ENCODE measurements at regions not wholly inside any gene's neighbourhood (a gene's known extent, or its start where the extent isn't known, plus 50 kb on each side); places are given as distances from the start of the nearest gene placed in this dataset.

DNA sequence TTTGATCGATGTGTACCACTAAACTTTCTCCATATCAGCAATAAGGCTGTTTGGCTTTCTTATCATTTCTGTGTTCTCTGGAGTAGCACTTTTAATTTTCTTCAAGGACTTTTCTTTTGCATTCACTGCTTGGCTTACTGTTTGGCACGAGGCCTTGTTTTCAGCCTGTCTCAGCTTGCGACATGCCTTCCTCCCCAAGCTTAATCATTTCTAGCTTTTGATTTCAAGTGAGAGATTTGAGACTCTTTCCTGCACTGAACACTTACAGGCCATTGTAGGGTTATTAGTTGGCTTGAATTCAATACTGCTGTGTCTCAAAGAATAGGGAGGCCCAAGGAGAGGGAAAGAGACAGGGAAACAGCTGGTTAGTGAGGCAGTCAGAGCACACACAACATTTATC, 120.6 kb upstream of the KCND3 start:
- H3K4me1 ChIP-seq (ENCODE audit: control insufficient read depth in 2 of 2, insufficient read depth in 2 of 2, low read length in 2 of 2): no peaks in the 10 kb centered on the region
- H3K27ac ChIP-seq (ENCODE audit: low read length in 2 of 2): no peak overlapping the region
- no peak for TF ChIP-seq CTCF (IDR thresholded peaks at IDR 0.05)
- H3K27ac Mint-ChIP-seq: no peak overlapping the region
- no peak overlapping the region for H3K4me3 ChIP-seq (ENCODE audit: control extremely low read depth in 1 of 5, extremely low read depth in 1 of 5, insufficient read depth in 1 of 5, low read depth in 2 of 5, low read length in 4 of 5)
- 71% methylated on average over 1 of the region's 3 CpGs for WGBS (ENCODE audit: insufficient coverage)
- intact Hi-C loops (cut with micrococcal nuclease): no loop called here
- no peak overlapping the region for H3K4me3 Mint-ChIP-seq
- peaks cover 45% of the 10 kb centered on the region for H3K27me3 Mint-ChIP-seq
- no peaks in the 10 kb centered on the region for H4K20me1 ChIP-seq (ENCODE audit: control insufficient read depth, insufficient read depth, low read length, poor library complexity, severe bottlenecking)
- H3K4me2 ChIP-seq (replicated peaks; ENCODE audit: low read depth, low read length, poor library complexity, severe bottlenecking): no peak overlapping the region
- H2AFZ ChIP-seq (ENCODE audit: insufficient read depth, low read depth, low read length, poor library complexity, severe bottlenecking): no peak overlapping the region
- DNase-seq (no peak), ATAC-seq (ENCODE audit: low read depth) (no peak)
- no peaks in the 10 kb centered on the region for H3K4me1 Mint-ChIP-seq
- H3K79me2 ChIP-seq (ENCODE audit: control insufficient read depth, insufficient read depth, low read length): no peaks in the 10 kb centered on the region
- peaks cover 3% of the 10 kb centered on the region for H3K9me3 Mint-ChIP-seq (ENCODE audit: insufficient read depth)
- H3K36me3 ChIP-seq (replicated peaks in 1 of 2; ENCODE audit: control extremely low read depth in 1 of 2, control insufficient read depth in 1 of 2, extremely low read depth in 1 of 2, insufficient read depth in 2 of 2, low read length in 1 of 2): no peaks in the 10 kb centered on the region
- no peak overlapping the region for H3K9ac ChIP-seq (ENCODE audit: low read length)
- ChIA-PET POLR2A (no interaction called here), CTCF (no interaction called here)
- peaks cover 0 to 3% (median 0%) of the 10 kb centered on the region in 4 experiments for H3K27me3 ChIP-seq (replicated peaks in 1 of 4; ENCODE audit: control extremely low read depth in 1 of 4, control insufficient read depth in 3 of 4, insufficient read depth in 4 of 4, low read length in 3 of 4)
- H3K9me3 ChIP-seq (ENCODE audit: control extremely low read depth in 1 of 3, control insufficient read depth in 2 of 3, insufficient read depth in 1 of 3, low read length in 2 of 3): no peaks in the 10 kb centered on the region

GRCh38 chr1:112111734-112112133, 122.3 kb upstream of the KCND3 start:
- H3K27me3 Mint-ChIP-seq: peaks cover 57% of the 10 kb centered on the region
- peaks cover 0 to 3% (median 0%) of the 10 kb centered on the region in 4 experiments for H3K27me3 ChIP-seq (replicated peaks in 1 of 4; ENCODE audit: control extremely low read depth in 1 of 4, control insufficient read depth in 3 of 4, insufficient read depth in 4 of 4, low read length in 3 of 4)
- no peak overlapping the region for H3K4me3 Mint-ChIP-seq
- ChIA-PET CTCF (no interaction called here), POLR2A (no interaction called here)
- H3K79me2 ChIP-seq (ENCODE audit: control insufficient read depth, insufficient read depth, low read length): no peaks in the 10 kb centered on the region
- no peak overlapping the region for H3K27ac ChIP-seq (ENCODE audit: low read length in 2 of 2)
- H3K4me1 Mint-ChIP-seq: no peaks in the 10 kb centered on the region
- ATAC-seq (ENCODE audit: low read depth): no peak
- no peaks in the 10 kb centered on the region for H4K20me1 ChIP-seq (ENCODE audit: control insufficient read depth, insufficient read depth, low read length, poor library complexity, severe bottlenecking)
- intact Hi-C loops (cut with micrococcal nuclease): no loop called here
- H3K27ac Mint-ChIP-seq: no peak overlapping the region
- H3K4me3 ChIP-seq (ENCODE audit: control extremely low read depth in 1 of 5, extremely low read depth in 1 of 5, insufficient read depth in 1 of 5, low read depth in 2 of 5, low read length in 4 of 5): no peak overlapping the region
- H3K4me2 ChIP-seq (replicated peaks; ENCODE audit: low read depth, low read length, poor library complexity, severe bottlenecking): no peak overlapping the region
- DNase-seq: no peak
- no CpG with 5 or more reads among the region's 1 CpG for whole genome bisulfite sequencing (ENCODE audit: insufficient coverage)
- H3K9me3 ChIP-seq (ENCODE audit: control extremely low read depth in 1 of 3, control insufficient read depth in 2 of 3, insufficient read depth in 1 of 3, low read length in 2 of 3): no peaks in the 10 kb centered on the region
- peaks cover 3% of the 10 kb centered on the region for H3K9me3 Mint-ChIP-seq (ENCODE audit: insufficient read depth)
- no peaks in the 10 kb centered on the region for H3K36me3 ChIP-seq (replicated peaks in 1 of 2; ENCODE audit: control extremely low read depth in 1 of 2, control insufficient read depth in 1 of 2, extremely low read depth in 1 of 2, insufficient read depth in 2 of 2, low read length in 1 of 2)
- H2AFZ ChIP-seq (ENCODE audit: insufficient read depth, low read depth, low read length, poor library complexity, severe bottlenecking): no peak overlapping the region
- TF ChIP-seq EZH2 (IDR thresholded peaks at IDR 0.05; ENCODE audit: borderline replicate concordance, insufficient read depth, low read depth, low read length, poor library complexity, severe bottlenecking) (no peak), CTCF (IDR thresholded peaks at IDR 0.05) (no peak)
- no peaks in the 10 kb centered on the region for H3K4me1 ChIP-seq (ENCODE audit: control insufficient read depth in 2 of 2, insufficient read depth in 2 of 2, low read length in 2 of 2)
- no peak overlapping the region for H3K9ac ChIP-seq (ENCODE audit: low read length)
